ENCODE measurements at regions not wholly inside any gene's neighbourhood (a gene's known extent, or its start where the extent isn't known, plus 50 kb on each side); places are given as distances from the start of the nearest gene placed in this dataset.

DNA sequence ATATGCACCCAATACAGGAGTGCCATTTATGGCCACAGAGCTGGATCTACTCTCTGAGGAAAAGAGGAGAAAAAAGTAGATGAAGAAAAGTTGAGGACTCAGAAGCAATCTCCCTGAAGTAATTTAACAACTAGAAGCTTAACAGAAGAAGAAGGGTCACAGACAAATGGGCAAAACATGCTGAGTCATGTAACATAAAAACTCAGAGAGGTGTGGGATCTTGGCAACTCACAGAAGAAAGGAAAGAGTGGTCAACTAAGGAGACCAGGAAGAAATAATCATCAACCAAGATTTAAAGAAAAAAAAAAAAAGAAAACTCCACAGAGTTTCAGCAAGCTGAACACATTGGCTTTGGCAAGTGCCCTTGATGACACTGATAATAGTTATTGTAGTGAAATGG is 51.8 kb upstream of the BET1 start:
- TF ChIP-seq, protein P1, sequence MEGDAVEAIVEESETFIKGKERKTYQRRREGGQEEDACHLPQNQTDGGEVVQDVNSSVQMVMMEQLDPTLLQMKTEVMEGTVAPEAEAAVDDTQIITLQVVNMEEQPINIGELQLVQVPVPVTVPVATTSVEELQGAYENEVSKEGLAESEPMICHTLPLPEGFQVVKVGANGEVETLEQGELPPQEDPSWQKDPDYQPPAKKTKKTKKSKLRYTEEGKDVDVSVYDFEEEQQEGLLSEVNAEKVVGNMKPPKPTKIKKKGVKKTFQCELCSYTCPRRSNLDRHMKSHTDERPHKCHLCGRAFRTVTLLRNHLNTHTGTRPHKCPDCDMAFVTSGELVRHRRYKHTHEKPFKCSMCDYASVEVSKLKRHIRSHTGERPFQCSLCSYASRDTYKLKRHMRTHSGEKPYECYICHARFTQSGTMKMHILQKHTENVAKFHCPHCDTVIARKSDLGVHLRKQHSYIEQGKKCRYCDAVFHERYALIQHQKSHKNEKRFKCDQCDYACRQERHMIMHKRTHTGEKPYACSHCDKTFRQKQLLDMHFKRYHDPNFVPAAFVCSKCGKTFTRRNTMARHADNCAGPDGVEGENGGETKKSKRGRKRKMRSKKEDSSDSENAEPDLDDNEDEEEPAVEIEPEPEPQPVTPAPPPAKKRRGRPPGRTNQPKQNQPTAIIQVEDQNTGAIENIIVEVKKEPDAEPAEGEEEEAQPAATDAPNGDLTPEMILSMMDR (IDR thresholded peaks at IDR 0.05) = no peak
- TF ChIP-seq POLR2A (IDR thresholded peaks at IDR 0.05) (no peak), POLR2AphosphoS5 (IDR thresholded peaks at IDR 0.05) (no peak)

All from sigmoid colon (tissue), 4 donors.